ENCODE measurements at regions not wholly inside any gene's neighbourhood (a gene's known extent, or its start where the extent isn't known, plus 50 kb on each side); places are given as distances from the start of the nearest gene placed in this dataset.

DNA sequence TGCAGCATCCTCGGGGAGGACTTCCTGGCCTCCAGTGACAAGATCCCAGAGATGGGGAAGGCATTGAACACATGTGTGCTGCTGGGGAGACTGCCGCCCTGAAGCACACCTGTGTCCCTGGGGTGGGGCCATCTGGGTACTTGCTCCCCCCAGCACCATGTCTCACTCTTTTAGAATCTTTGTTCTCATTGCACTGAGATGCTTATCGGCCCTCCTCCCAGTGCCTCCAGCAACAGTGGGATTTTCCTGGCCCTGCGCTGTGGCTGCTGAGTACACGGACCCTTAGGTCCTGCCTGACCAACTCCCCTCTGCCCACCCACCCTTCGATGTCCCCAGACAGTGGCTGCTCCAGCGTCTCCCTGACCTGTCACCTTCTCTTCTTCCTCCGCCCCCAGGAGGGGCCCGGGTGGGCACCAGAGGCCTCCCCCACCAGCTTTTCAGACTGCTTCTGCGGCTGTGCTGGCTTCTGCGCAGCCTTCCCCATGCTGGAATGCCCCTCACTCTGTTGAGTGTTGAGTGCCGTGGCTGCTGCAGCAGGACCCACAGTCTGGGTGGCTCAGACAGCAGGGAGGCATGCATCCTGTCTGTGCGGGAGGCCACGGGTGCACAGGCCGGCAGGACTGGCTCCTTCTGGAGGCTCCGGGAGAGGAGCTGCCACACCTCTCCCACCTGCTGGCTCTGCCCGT is 145.9 kb upstream of the IRX2 start:
- DNase-seq (ENCODE audit: low read depth, low spot score): no peak
- Histone ChIP-seq H3K4me3 (no peak overlapping the region), H3K9ac (ENCODE audit: control insufficient read depth, insufficient read depth, low read length) (no peak overlapping the region), H2AFZ (ENCODE audit: control insufficient read depth, low read depth, low read length) (no peak overlapping the region), H3K36me3 (ENCODE audit: control insufficient read depth in 2 of 2, insufficient read depth in 2 of 2, low read length in 1 of 2) (no peaks in the 10 kb centered on the region), H3K4me2 (ENCODE audit: control insufficient read depth, insufficient read depth) (no peak overlapping the region), H3K4me1 (ENCODE audit: control insufficient read depth, insufficient read depth, low read length) (no peaks in the 10 kb centered on the region), H3K27ac (ENCODE audit: control insufficient read depth, insufficient read depth) (no peak overlapping the region), H3K9me3 (replicated peaks; ENCODE audit: control insufficient read depth, insufficient read depth, low read length) (no peaks in the 10 kb centered on the region; the same call in 2 of the 3 replicates), H3K27me3 (replicated peaks in 1 of 2; ENCODE audit: control insufficient read depth in 2 of 2, insufficient read depth in 2 of 2, low read length in 1 of 2) (no peaks in the 10 kb centered on the region), H3K79me2 (ENCODE audit: control insufficient read depth, insufficient read depth, low read length) (no peaks in the 10 kb centered on the region), H4K20me1 (ENCODE audit: control insufficient read depth, insufficient read depth) (no peaks in the 10 kb centered on the region)
- ChIA-PET POLR2A (no interaction called here), CTCF (no interaction called here), SMC1A (ENCODE audit: uncharacterized antibody, unreplicated experiment) (no interaction called here), RAD21 (ENCODE audit: unreplicated experiment) (no interaction called here)
- 57% methylated on average over 17 of the region's 17 CpGs for WGBS (ENCODE audit: insufficient coverage, insufficient replicate concordance, low lambda C conversion rate, missing lambda C conversion rate)
- intact Hi-C loops (cut with micrococcal nuclease; ENCODE audit: unreplicated experiment) (no loop called here), in situ Hi-C loops (cut with MboI) (no loop called here)
- TF ChIP-seq CHD1 (IDR thresholded peaks at IDR 0.05; ENCODE audit: low read depth, low read length) (no peak), ZNF622 (IDR thresholded peaks at IDR 0.05) (no peak), IRF3 (IDR thresholded peaks at IDR 0.05) (no peak), SIX5 (IDR thresholded peaks at IDR 0.05; ENCODE audit: low read depth, low read length, severe bottlenecking) (no peak), SMAD1 (IDR thresholded peaks at IDR 0.05; ENCODE audit: low read depth, partially characterized antibody) (no peak)
- TF ChIP-seq, protein P1, sequence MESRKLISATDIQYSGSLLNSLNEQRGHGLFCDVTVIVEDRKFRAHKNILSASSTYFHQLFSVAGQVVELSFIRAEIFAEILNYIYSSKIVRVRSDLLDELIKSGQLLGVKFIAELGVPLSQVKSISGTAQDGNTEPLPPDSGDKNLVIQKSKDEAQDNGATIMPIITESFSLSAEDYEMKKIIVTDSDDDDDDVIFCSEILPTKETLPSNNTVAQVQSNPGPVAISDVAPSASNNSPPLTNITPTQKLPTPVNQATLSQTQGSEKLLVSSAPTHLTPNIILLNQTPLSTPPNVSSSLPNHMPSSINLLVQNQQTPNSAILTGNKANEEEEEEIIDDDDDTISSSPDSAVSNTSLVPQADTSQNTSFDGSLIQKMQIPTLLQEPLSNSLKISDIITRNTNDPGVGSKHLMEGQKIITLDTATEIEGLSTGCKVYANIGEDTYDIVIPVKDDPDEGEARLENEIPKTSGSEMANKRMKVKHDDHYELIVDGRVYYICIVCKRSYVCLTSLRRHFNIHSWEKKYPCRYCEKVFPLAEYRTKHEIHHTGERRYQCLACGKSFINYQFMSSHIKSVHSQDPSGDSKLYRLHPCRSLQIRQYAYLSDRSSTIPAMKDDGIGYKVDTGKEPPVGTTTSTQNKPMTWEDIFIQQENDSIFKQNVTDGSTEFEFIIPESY (IDR thresholded peaks at IDR 0.05): no peak
- no peak for ATAC-seq
- no peak for FAIRE-seq
- no TSS peak for BruUV-seq (replicated peaks)
